GM23338 (cell line): ENCODE measurements at regions not wholly inside any gene's neighbourhood (a gene's known extent, or its start where the extent isn't known, plus 50 kb on each side); places are given as distances from the start of the nearest gene placed in this dataset.

Experiments used
- ATAC-seq: fragments of 200-7000 bp; cut with Tn5 transposase; 3 replicates; pipeline ENCODE4 v1.9.1; 2020
- DNase-seq: peaks from one replicate; pipeline ENCODE4 v3.0.0-alpha.2; 2015; ENCODE audit warnings: low spot score
- H2AFZ ChIP-seq: fragments of 200-600 bp; sonication (generic); 2 replicates; pipeline ENCODE4 v1.8.0; 2016; ENCODE audit warnings: antibody characterized with exemption, mild to moderate bottlenecking, moderate library complexity
- H3F3A ChIP-seq: fragments of 200-600 bp; sonication (generic); replicated peaks from 2 replicates; pipeline ENCODE4 v1.8.0; 2017; ENCODE audit warnings: antibody characterized with exemption, mixed run types, low read depth
- H3K27ac ChIP-seq: fragments of 200-600 bp; sonication (generic); 2 replicates; pipeline ENCODE4 v1.6.1; 2016; ENCODE audit warnings: low read depth
- H3K27me3 ChIP-seq: fragments of 200-600 bp; sonication (generic); 2 replicates; pipeline ENCODE4 v1.8.0; 2016; ENCODE audit warnings: mild to moderate bottlenecking, mixed run types, moderate library complexity; ENCODE audit not compliant: insufficient read depth
- H3K36me3 ChIP-seq: fragments of 200-600 bp; sonication (generic); 2 replicates; pipeline ENCODE4 v1.8.0; 2016; ENCODE audit warnings: mild to moderate bottlenecking; ENCODE audit not compliant: insufficient read depth
- H3K4me1 ChIP-seq: fragments of 200-600 bp; sonication (generic); 2 replicates; pipeline ENCODE4 v1.8.0; 2016; ENCODE audit warnings: mild to moderate bottlenecking, moderate library complexity; ENCODE audit not compliant: insufficient read depth
- H3K4me2 ChIP-seq: fragments of 200-600 bp; sonication (generic); 2 replicates; pipeline ENCODE4 v1.7.1; 2017; ENCODE audit warnings: mixed run types
- H3K4me3 ChIP-seq: fragments of 200-600 bp; sonication (generic); 2 replicates; pipeline ENCODE4 v1.6.1; 2016; ENCODE audit warnings: mixed run types
- H3K79me2 ChIP-seq: fragments of 200-600 bp; sonication (generic); replicated peaks from 2 replicates; pipeline ENCODE4 v1.8.0; 2017; ENCODE audit warnings: mild to moderate bottlenecking; ENCODE audit not compliant: insufficient read depth
- H3K9me2 ChIP-seq: fragments of 200-600 bp; sonication (generic); 2 replicates; pipeline ENCODE4 v1.8.0; 2017; ENCODE audit not compliant: insufficient read depth
- H4K20me1 ChIP-seq: fragments of 200-600 bp; sonication (generic); replicated peaks from 2 replicates; pipeline ENCODE4 v1.8.0; 2017; ENCODE audit warnings: mild to moderate bottlenecking; ENCODE audit not compliant: insufficient read depth
- H3K27ac Mint-ChIP-seq: 2 replicates; pipeline ENCODE4 v1.8.0; 2020; ENCODE audit warnings: inconsistent platforms, mild to moderate bottlenecking, moderate library complexity, mixed read lengths
- H3K27me3 Mint-ChIP-seq: 3 replicates; pipeline ENCODE4 v1.8.0; 2022; ENCODE audit warnings: low read depth, mild to moderate bottlenecking, moderate library complexity, mixed read lengths, inconsistent platforms; ENCODE audit not compliant: insufficient read depth, poor library complexity
- H3K36me3 Mint-ChIP-seq: 3 replicates; pipeline ENCODE4 v1.8.0; 2021; ENCODE audit warnings: low read depth, mild to moderate bottlenecking, inconsistent platforms, moderate library complexity, mixed read lengths
- H3K4me1 Mint-ChIP-seq: 3 replicates; pipeline ENCODE4 v1.8.0; 2020; ENCODE audit warnings: mild to moderate bottlenecking, inconsistent platforms, mixed read lengths
- H3K4me3 Mint-ChIP-seq: 3 replicates; pipeline ENCODE4 v1.8.0; 2021; ENCODE audit warnings: moderate library complexity, mild to moderate bottlenecking, inconsistent platforms, mixed read lengths
- H3K9me3 Mint-ChIP-seq: 3 replicates; pipeline ENCODE4 v1.8.0; 2020; ENCODE audit warnings: moderate library complexity, mild to moderate bottlenecking, inconsistent platforms, mixed read lengths
- CREB1 ChIP-seq: fragments of 250-450 bp; sonication (Bioruptor Pico); IDR thresholded peaks from 2 replicates; pipeline ENCODE4 v1.5.0; 2020; ENCODE audit warnings: low read depth, mild to moderate bottlenecking, moderate library complexity
- EZH2 ChIP-seq: fragments of 200-600 bp; sonication (generic); IDR thresholded peaks from one replicate; pipeline ENCODE4 v1.8.0; 2017; ENCODE audit warnings: antibody characterized with exemption, mild to moderate bottlenecking, low read depth; ENCODE audit not compliant: unreplicated experiment
- EZH2phosphoT487 ChIP-seq: fragments of 200-600 bp; sonication (generic); IDR thresholded peaks from one replicate; pipeline ENCODE4 v1.8.1; 2018; ENCODE audit warnings: antibody characterized with exemption; ENCODE audit not compliant: unreplicated experiment
- JUNB ChIP-seq: IDR thresholded peaks from one replicate; pipeline ENCODE4 v1.6.1; 2016; ENCODE audit warnings: antibody characterized with exemption; ENCODE audit not compliant: unreplicated experiment
- NANOG ChIP-seq: IDR thresholded peaks from 2 replicates; pipeline ENCODE4 v1.6.1; 2016; ENCODE audit warnings: antibody characterized with exemption, borderline replicate concordance
- POLR2AphosphoS5 ChIP-seq: IDR thresholded peaks from 2 replicates; pipeline ENCODE4 v1.6.1; 2016; ENCODE audit warnings: antibody characterized with exemption, low read depth
- STAT1 ChIP-seq: IDR thresholded peaks from one replicate; pipeline ENCODE4 v1.6.1; 2016; ENCODE audit warnings: antibody characterized with exemption; ENCODE audit not compliant: unreplicated experiment
- ZNF114 ChIP-seq: fragments of 250-450 bp; sonication (Bioruptor Pico); IDR thresholded peaks from 2 replicates; pipeline ENCODE4 v1.5.0; 2020; ENCODE audit warnings: mild to moderate bottlenecking, moderate library complexity
- ZNF331 ChIP-seq: fragments of 250-450 bp; sonication (Bioruptor Pico); IDR thresholded peaks from 2 replicates; pipeline ENCODE4 v1.5.0; 2020; ENCODE audit warnings: low read depth, mild to moderate bottlenecking, moderate library complexity
- TF ChIP-seq, protein P1 (sequence below): IDR thresholded peaks from 2 replicates; pipeline ENCODE4 v1.6.1; 2016; ENCODE audit warnings: antibody characterized with exemption
- TF ChIP-seq, protein P2 (sequence below): IDR thresholded peaks from one replicate; pipeline ENCODE4 v1.6.1; 2018; ENCODE audit warnings: antibody characterized with exemption; ENCODE audit not compliant: unreplicated experiment
- TF ChIP-seq, protein P3 (sequence below), 2 experiments: fragments of 200-600 bp in 1 of 2; sonication (generic) in 1 of 2; conservative IDR thresholded peaks; 2 replicates each; pipeline versions ENCODE4 v1.5.1 to v1.6.1; 2016 to 2017; ENCODE audit warnings: antibody characterized with exemption in 2 of 2, low read depth in 2 of 2, mild to moderate bottlenecking in 2 of 2, moderate library complexity in 1 of 2
- TF ChIP-seq, protein P4 (sequence below): fragments of 250-450 bp; sonication (Bioruptor Pico); IDR thresholded peaks from 2 replicates; pipeline ENCODE4 v1.5.0; 2020; ENCODE audit warnings: mild to moderate bottlenecking, moderate library complexity

DNA sequence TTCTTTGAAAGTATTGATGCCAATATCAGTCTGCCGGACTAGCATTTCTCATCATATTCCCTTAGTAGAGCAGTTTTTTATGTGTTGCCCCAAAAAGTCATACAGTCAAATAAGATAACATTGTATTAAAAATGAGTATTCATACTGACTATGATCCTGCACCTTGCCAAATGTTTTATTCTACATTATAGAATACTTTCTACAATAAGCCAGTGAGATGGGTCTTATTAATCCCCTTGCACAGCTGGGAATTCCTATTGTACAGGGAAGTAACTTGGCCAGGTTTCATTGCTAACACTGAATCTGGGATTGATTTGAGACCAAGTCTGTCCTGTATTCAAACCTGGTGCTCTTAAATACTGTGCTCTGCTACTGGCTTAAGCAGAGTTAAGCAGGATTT is 114.0 kb downstream of the KCTD12 start:
- no peak overlapping the region for H3K27ac Mint-ChIP-seq

More for the DNA sequence above, 114.0 kb downstream of the KCTD12 start:
- no peak overlapping the region for H3K4me2 ChIP-seq
- no peak for ATAC-seq
- no peak overlapping the region for H3K4me3 ChIP-seq
- H3K9me2 ChIP-seq, result no peaks in the 10 kb centered on the region
- H3K4me1 ChIP-seq, result no peaks in the 10 kb centered on the region; the same call in 1 of the 2 replicates
- H3K27me3 Mint-ChIP-seq, result peaks cover 2% of the 10 kb centered on the region
- H3K4me1 Mint-ChIP-seq, result peaks cover 12% of the 10 kb centered on the region; the same call in 2 of the 3 replicates
- no peak overlapping the region for H2AFZ ChIP-seq
- H3F3A ChIP-seq, result no peaks in the 10 kb centered on the region
- H3K36me3 ChIP-seq, result no peaks in the 10 kb centered on the region
- H4K20me1 ChIP-seq, result no peaks in the 10 kb centered on the region
- H3K4me3 Mint-ChIP-seq, result no peak overlapping the region
- no peak for TF ChIP-seq POLR2AphosphoS5
- TF ChIP-seq, protein P1, sequence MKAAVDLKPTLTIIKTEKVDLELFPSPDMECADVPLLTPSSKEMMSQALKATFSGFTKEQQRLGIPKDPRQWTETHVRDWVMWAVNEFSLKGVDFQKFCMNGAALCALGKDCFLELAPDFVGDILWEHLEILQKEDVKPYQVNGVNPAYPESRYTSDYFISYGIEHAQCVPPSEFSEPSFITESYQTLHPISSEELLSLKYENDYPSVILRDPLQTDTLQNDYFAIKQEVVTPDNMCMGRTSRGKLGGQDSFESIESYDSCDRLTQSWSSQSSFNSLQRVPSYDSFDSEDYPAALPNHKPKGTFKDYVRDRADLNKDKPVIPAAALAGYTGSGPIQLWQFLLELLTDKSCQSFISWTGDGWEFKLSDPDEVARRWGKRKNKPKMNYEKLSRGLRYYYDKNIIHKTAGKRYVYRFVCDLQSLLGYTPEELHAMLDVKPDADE, result no peak
- TF ChIP-seq EZH2, result no peak
- no peak for TF ChIP-seq ZNF114
- no peak for TF ChIP-seq CREB1
- no peak for TF ChIP-seq STAT1
- TF ChIP-seq NANOG, result no peak
- TF ChIP-seq, protein P2, sequence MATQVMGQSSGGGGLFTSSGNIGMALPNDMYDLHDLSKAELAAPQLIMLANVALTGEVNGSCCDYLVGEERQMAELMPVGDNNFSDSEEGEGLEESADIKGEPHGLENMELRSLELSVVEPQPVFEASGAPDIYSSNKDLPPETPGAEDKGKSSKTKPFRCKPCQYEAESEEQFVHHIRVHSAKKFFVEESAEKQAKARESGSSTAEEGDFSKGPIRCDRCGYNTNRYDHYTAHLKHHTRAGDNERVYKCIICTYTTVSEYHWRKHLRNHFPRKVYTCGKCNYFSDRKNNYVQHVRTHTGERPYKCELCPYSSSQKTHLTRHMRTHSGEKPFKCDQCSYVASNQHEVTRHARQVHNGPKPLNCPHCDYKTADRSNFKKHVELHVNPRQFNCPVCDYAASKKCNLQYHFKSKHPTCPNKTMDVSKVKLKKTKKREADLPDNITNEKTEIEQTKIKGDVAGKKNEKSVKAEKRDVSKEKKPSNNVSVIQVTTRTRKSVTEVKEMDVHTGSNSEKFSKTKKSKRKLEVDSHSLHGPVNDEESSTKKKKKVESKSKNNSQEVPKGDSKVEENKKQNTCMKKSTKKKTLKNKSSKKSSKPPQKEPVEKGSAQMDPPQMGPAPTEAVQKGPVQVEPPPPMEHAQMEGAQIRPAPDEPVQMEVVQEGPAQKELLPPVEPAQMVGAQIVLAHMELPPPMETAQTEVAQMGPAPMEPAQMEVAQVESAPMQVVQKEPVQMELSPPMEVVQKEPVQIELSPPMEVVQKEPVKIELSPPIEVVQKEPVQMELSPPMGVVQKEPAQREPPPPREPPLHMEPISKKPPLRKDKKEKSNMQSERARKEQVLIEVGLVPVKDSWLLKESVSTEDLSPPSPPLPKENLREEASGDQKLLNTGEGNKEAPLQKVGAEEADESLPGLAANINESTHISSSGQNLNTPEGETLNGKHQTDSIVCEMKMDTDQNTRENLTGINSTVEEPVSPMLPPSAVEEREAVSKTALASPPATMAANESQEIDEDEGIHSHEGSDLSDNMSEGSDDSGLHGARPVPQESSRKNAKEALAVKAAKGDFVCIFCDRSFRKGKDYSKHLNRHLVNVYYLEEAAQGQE, result no peak
- no peak for TF ChIP-seq EZH2phosphoT487
- no peak for TF ChIP-seq ZNF331 (CRISPR knock-in tag)
- TF ChIP-seq, protein P3, sequence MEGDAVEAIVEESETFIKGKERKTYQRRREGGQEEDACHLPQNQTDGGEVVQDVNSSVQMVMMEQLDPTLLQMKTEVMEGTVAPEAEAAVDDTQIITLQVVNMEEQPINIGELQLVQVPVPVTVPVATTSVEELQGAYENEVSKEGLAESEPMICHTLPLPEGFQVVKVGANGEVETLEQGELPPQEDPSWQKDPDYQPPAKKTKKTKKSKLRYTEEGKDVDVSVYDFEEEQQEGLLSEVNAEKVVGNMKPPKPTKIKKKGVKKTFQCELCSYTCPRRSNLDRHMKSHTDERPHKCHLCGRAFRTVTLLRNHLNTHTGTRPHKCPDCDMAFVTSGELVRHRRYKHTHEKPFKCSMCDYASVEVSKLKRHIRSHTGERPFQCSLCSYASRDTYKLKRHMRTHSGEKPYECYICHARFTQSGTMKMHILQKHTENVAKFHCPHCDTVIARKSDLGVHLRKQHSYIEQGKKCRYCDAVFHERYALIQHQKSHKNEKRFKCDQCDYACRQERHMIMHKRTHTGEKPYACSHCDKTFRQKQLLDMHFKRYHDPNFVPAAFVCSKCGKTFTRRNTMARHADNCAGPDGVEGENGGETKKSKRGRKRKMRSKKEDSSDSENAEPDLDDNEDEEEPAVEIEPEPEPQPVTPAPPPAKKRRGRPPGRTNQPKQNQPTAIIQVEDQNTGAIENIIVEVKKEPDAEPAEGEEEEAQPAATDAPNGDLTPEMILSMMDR (conservative IDR thresholded peaks at IDR 0.05; ENCODE audit: low read depth in 2 of 2), result no peak
- TF ChIP-seq JUNB, result no peak
- TF ChIP-seq, protein P4, sequence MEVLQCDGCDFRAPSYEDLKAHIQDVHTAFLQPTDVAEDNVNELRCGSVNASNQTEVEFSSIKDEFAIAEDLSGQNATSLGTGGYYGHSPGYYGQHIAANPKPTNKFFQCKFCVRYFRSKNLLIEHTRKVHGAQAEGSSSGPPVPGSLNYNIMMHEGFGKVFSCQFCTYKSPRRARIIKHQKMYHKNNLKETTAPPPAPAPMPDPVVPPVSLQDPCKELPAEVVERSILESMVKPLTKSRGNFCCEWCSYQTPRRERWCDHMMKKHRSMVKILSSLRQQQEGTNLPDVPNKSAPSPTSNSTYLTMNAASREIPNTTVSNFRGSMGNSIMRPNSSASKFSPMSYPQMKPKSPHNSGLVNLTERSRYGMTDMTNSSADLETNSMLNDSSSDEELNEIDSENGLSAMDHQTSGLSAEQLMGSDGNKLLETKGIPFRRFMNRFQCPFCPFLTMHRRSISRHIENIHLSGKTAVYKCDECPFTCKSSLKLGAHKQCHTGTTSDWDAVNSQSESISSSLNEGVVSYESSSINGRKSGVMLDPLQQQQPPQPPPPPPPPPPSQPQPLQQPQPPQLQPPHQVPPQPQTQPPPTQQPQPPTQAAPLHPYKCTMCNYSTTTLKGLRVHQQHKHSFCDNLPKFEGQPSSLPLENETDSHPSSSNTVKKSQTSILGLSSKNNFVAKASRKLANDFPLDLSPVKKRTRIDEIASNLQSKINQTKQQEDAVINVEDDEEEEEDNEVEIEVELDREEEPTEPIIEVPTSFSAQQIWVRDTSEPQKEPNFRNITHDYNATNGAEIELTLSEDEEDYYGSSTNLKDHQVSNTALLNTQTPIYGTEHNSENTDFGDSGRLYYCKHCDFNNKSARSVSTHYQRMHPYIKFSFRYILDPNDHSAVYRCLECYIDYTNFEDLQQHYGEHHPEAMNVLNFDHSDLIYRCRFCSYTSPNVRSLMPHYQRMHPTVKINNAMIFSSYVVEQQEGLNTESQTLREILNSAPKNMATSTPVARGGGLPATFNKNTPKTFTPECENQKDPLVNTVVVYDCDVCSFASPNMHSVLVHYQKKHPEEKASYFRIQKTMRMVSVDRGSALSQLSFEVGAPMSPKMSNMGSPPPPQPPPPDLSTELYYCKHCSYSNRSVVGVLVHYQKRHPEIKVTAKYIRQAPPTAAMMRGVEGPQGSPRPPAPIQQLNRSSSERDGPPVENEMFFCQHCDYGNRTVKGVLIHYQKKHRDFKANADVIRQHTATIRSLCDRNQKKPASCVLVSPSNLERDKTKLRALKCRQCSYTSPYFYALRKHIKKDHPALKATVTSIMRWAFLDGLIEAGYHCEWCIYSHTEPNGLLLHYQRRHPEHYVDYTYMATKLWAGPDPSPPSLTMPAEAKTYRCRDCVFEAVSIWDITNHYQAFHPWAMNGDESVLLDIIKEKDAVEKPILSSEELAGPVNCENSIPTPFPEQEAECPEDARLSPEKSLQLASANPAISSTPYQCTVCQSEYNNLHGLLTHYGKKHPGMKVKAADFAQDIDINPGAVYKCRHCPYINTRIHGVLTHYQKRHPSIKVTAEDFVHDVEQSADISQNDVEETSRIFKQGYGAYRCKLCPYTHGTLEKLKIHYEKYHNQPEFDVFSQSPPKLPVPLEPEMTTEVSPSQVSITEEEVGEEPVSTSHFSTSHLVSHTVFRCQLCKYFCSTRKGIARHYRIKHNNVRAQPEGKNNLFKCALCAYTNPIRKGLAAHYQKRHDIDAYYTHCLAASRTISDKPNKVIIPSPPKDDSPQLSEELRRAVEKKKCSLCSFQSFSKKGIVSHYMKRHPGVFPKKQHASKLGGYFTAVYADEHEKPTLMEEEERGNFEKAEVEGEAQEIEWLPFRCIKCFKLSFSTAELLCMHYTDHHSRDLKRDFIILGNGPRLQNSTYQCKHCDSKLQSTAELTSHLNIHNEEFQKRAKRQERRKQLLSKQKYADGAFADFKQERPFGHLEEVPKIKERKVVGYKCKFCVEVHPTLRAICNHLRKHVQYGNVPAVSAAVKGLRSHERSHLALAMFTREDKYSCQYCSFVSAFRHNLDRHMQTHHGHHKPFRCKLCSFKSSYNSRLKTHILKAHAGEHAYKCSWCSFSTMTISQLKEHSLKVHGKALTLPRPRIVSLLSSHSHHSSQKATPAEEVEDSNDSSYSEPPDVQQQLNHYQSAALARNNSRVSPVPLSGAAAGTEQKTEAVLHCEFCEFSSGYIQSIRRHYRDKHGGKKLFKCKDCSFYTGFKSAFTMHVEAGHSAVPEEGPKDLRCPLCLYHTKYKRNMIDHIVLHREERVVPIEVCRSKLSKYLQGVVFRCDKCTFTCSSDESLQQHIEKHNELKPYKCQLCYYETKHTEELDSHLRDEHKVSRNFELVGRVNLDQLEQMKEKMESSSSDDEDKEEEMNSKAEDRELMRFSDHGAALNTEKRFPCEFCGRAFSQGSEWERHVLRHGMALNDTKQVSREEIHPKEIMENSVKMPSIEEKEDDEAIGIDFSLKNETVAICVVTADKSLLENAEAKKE, result no peak
- H3K9me3 Mint-ChIP-seq, result no peaks in the 10 kb centered on the region
- no peak for DNase-seq
- no peaks in the 10 kb centered on the region for H3K27me3 ChIP-seq
- no peaks in the 10 kb centered on the region for H3K79me2 ChIP-seq
- no peak overlapping the region for H3K27ac ChIP-seq
- no peaks in the 10 kb centered on the region for H3K36me3 Mint-ChIP-seq
